HG02642 (cell line): ENCODE measurements at regions not wholly inside any gene's neighbourhood (a gene's known extent, or its start where the extent isn't known, plus 50 kb on each side); places are given as distances from the start of the nearest gene placed in this dataset.

Experiments
- ATAC-seq: cut with Tn5 transposase; IDR thresholded peaks from one replicate; pipeline ENCODE4 v1.9.1; 2021; ENCODE audit warnings: mild to moderate bottlenecking; ENCODE audit not compliant: unreplicated experiment, poor library complexity

- ATAC-seq: no peak
These were observed 153.3 kb downstream of the COL6A3 start for GRCh38 chr2:237260686-237261085.

- ATAC-seq: no peak
These were observed 152.6 kb downstream of the COL6A3 start for GRCh38 chr2:237261327-237261726.

- ATAC-seq: no peak
These were observed 150.9 kb downstream of the COL6A3 start for GRCh38 chr2:237262838-237263771.

- ATAC-seq: no peak
These were observed 149.3 kb downstream of the COL6A3 start for GRCh38 chr2:237264480-237265219.

GRCh38 chr2:237268004-237268708 lies 145.8 kb downstream of the COL6A3 start:
- no peak for ATAC-seq

- no peak for ATAC-seq
These were observed 144.7 kb downstream of the COL6A3 start for GRCh38 chr2:237269138-237269875.

GRCh38 chr2:237270520-237270919 lies 143.4 kb downstream of the COL6A3 start:
- no peak for ATAC-seq

- ATAC-seq: no peak
These were observed 142.0 kb downstream of the COL6A3 start for GRCh38 chr2:237271698-237272652.
